H9 (cell line): ENCODE measurements at regions not wholly inside any gene's neighbourhood (a gene's known extent, or its start where the extent isn't known, plus 50 kb on each side); places are given as distances from the start of the nearest gene placed in this dataset.

ENCODE experiments used
- DNase-seq: peaks from one replicate; pipeline ENCODE4 v3.0.0-alpha.2; 2017
- H2AFZ ChIP-seq: one replicate; pipeline ENCODE4 v1.6.1; 2013; ENCODE audit warnings: mild to moderate bottlenecking, low read length, control low read depth, moderate library complexity
- H2AK5ac ChIP-seq: 2 replicates; pipeline ENCODE4 v1.6.1; 2013; ENCODE audit warnings: low read length, control low read depth, mixed read lengths; ENCODE audit not compliant: insufficient read length
- H2BK120ac ChIP-seq: one replicate; pipeline ENCODE4 v1.6.1; 2013; ENCODE audit warnings: low read depth, mild to moderate bottlenecking, low read length, control low read depth, inconsistent platforms; ENCODE audit not compliant: poor library complexity, severe bottlenecking
- H2BK12ac ChIP-seq: 2 replicates; pipeline ENCODE4 v1.6.1; 2013; ENCODE audit warnings: low read length, control low read depth, mixed read lengths, low read depth; ENCODE audit not compliant: insufficient read length
- H2BK15ac ChIP-seq: 2 replicates; pipeline ENCODE4 v1.6.1; 2013; ENCODE audit warnings: low read depth, low read length, control low read depth
- H2BK20ac ChIP-seq: one replicate; pipeline ENCODE4 v1.6.1; 2013; ENCODE audit warnings: low read depth, mild to moderate bottlenecking, low read length, control low read depth, inconsistent platforms; ENCODE audit not compliant: poor library complexity, severe bottlenecking
- H2BK5ac ChIP-seq: 2 replicates; pipeline ENCODE4 v1.6.1; 2013; ENCODE audit warnings: low read length, control low read depth, mixed read lengths; ENCODE audit not compliant: insufficient read length
- H3K14ac ChIP-seq: 2 replicates; pipeline ENCODE4 v1.6.1; 2013; ENCODE audit warnings: low read length, control low read depth; ENCODE audit not compliant: insufficient read depth
- H3K18ac ChIP-seq: 2 replicates; pipeline ENCODE4 v1.6.1; 2013; ENCODE audit warnings: low read depth, mild to moderate bottlenecking, mixed read lengths, low read length, control low read depth; ENCODE audit not compliant: insufficient read length
- H3K23ac ChIP-seq: 2 replicates; pipeline ENCODE4 v1.6.1; 2013; ENCODE audit warnings: low read length, control low read depth, mixed read lengths, low read depth; ENCODE audit not compliant: insufficient read length
- H3K23me2 ChIP-seq: 2 replicates; pipeline ENCODE4 v1.6.1; 2013; ENCODE audit warnings: low read depth, mild to moderate bottlenecking, mixed read lengths, low read length, control low read depth; ENCODE audit not compliant: insufficient read length, poor library complexity, severe bottlenecking
- H3K27ac ChIP-seq: 2 replicates; pipeline ENCODE4 v1.5.1; 2013; ENCODE audit warnings: low read length, control low read depth, mixed read lengths, low read depth; ENCODE audit not compliant: insufficient read length
- H3K27me3 ChIP-seq: 2 replicates; pipeline ENCODE4 v1.6.1; 2013; ENCODE audit warnings: low read length, control low read depth, inconsistent platforms; ENCODE audit not compliant: insufficient read depth
- H3K4ac ChIP-seq: 2 replicates; pipeline ENCODE4 v1.6.1; 2013; ENCODE audit warnings: low read depth, mild to moderate bottlenecking, control low read depth, inconsistent platforms, low read length, moderate library complexity
- H3K4me1 ChIP-seq: 2 replicates; pipeline ENCODE4 v1.6.1; 2013; ENCODE audit warnings: low read length, control low read depth, inconsistent platforms; ENCODE audit not compliant: insufficient read depth
- H3K4me2 ChIP-seq: 2 replicates; pipeline ENCODE4 v1.6.1; 2013; ENCODE audit warnings: low read length, control low read depth, mixed read lengths; ENCODE audit not compliant: insufficient read length, insufficient read depth
- H3K56ac ChIP-seq: 2 replicates; pipeline ENCODE4 v1.6.1; 2013; ENCODE audit warnings: low read depth, mild to moderate bottlenecking, mixed read lengths, low read length, control low read depth; ENCODE audit not compliant: insufficient read length
- H3K79me1 ChIP-seq: 2 replicates; pipeline ENCODE4 v1.6.1; 2013; ENCODE audit warnings: low read depth, mild to moderate bottlenecking, moderate library complexity, low read length, control low read depth, inconsistent platforms; ENCODE audit not compliant: insufficient read depth, poor library complexity, severe bottlenecking
- H3K79me2 ChIP-seq: 2 replicates; pipeline ENCODE4 v1.6.1; 2013; ENCODE audit warnings: low read length, control low read depth, inconsistent platforms; ENCODE audit not compliant: insufficient read depth
- H3K9ac ChIP-seq: 2 replicates; pipeline ENCODE4 v1.6.1; 2013; ENCODE audit warnings: low read length, control low read depth, mixed read lengths; ENCODE audit not compliant: insufficient read length; ENCODE audit errors: extremely low read depth
- H3K9me3 ChIP-seq: one replicate; pipeline ENCODE4 v1.6.1; 2013; ENCODE audit warnings: low read depth, low read length, inconsistent platforms; ENCODE audit not compliant: control insufficient read depth
- H3T11ph ChIP-seq: one replicate; pipeline ENCODE4 v1.6.1; 2013; ENCODE audit warnings: mild to moderate bottlenecking, low read length, control low read depth, inconsistent platforms
- H4K20me1 ChIP-seq: one replicate; pipeline ENCODE4 v1.6.1; 2013; ENCODE audit not compliant: control insufficient read depth, insufficient read length, insufficient read depth
- H4K5ac ChIP-seq: 2 replicates; pipeline ENCODE4 v1.6.1; 2013; ENCODE audit warnings: low read depth, mild to moderate bottlenecking, mixed read lengths, low read length, control low read depth; ENCODE audit not compliant: insufficient read length
- H4K8ac ChIP-seq: replicated peaks from 2 replicates; pipeline ENCODE4 v1.6.1; 2013; ENCODE audit warnings: low read length, control low read depth, mixed read lengths, low read depth; ENCODE audit not compliant: insufficient read length
- H4K91ac ChIP-seq: 2 replicates; pipeline ENCODE4 v1.6.1; 2013; ENCODE audit warnings: low read depth, mild to moderate bottlenecking, moderate library complexity, mixed read lengths, low read length, control low read depth; ENCODE audit not compliant: insufficient read length
- H3K27ac Mint-ChIP-seq, 3 experiments: 2 replicates in 2 of 3; 3 replicates in 1 of 3; pipeline ENCODE4 v1.8.0; 2020 to 2021; ENCODE audit warnings: mixed read lengths in 3 of 3, mild to moderate bottlenecking in 1 of 3, moderate library complexity in 1 of 3
- H3K27me3 Mint-ChIP-seq: 2 replicates; pipeline ENCODE4 v1.8.0; 2021; ENCODE audit warnings: low read depth, mild to moderate bottlenecking, moderate library complexity, mixed read lengths
- H3K36me3 Mint-ChIP-seq, 3 experiments: 2 replicates in 2 of 3; 3 replicates in 1 of 3; pipeline ENCODE4 v1.8.0; 2020 to 2021; ENCODE audit warnings: low read depth in 3 of 3, mixed read lengths in 3 of 3; ENCODE audit not compliant: insufficient read depth in 1 of 3
- H3K4me1 Mint-ChIP-seq, 2 experiments: 2 replicates each; pipeline ENCODE4 v1.8.0; 2020; ENCODE audit warnings: mixed read lengths in 2 of 2
- H3K4me3 Mint-ChIP-seq, 2 experiments: 2 replicates in 1 of 2; 3 replicates in 1 of 2; pipeline ENCODE4 v1.8.0; 2020 to 2021; ENCODE audit warnings: mild to moderate bottlenecking in 2 of 2, mixed read lengths in 2 of 2, moderate library complexity in 1 of 2
- H3K9me3 Mint-ChIP-seq, 2 experiments: 2 replicates in 1 of 2; 3 replicates in 1 of 2; pipeline ENCODE4 v1.8.0; 2020; ENCODE audit warnings: mild to moderate bottlenecking in 2 of 2, mixed read lengths in 2 of 2, moderate library complexity in 1 of 2
- WGBS: extraction: QIAGEN DNeasy Blood & Tissue Kit; methylation state at CpG from one replicate; pipeline ENCODE4 v1.1.7; 2013; ENCODE audit warnings: missing lambda C conversion rate, low lambda C conversion rate, mixed read lengths; ENCODE audit not compliant: insufficient read length; ENCODE audit errors: extremely low coverage; 5-methylcytosine and 5-hydroxymethylcytosine counted together
- TF ChIP-seq, protein P1 (sequence below): fragments of 200-600 bp; sonication (generic); conservative IDR thresholded peaks from 3 replicates; pipeline ENCODE4 v1.8.0; 2021; ENCODE audit warnings: antibody characterized with exemption, mild to moderate bottlenecking

- no peak overlapping the region for H3K27ac ChIP-seq
Observed at GRCh38 chr15:75109021-75109735, 85.8 kb downstream of the PPCDC start.

More at GRCh38 chr15:75109021-75109735, 85.8 kb downstream of the PPCDC start:
- H4K20me1 ChIP-seq: no peaks in the 10 kb centered on the region
- no peak overlapping the region for H2AFZ ChIP-seq
- no peak overlapping the region for H4K91ac ChIP-seq
- H2BK5ac ChIP-seq: no peak overlapping the region
- no peaks in the 10 kb centered on the region for H3K23me2 ChIP-seq
- Mint-ChIP-seq H3K36me3 (no peaks in the 10 kb centered on the region; a peak in 1 of 7 replicates), H3K4me3 (no peak overlapping the region), H3K27ac (no peak overlapping the region), H3K9me3 (no peaks in the 10 kb centered on the region; a peak in 1 of 5 replicates), H3K27me3 (peaks cover 11% of the 10 kb centered on the region), H3K4me1 (peaks cover 6 to 11% of the 10 kb centered on the region in 2 experiments)
- no CpG with 5 or more reads among the region's 18 CpGs for WGBS
- H3K4me2 ChIP-seq: no peak overlapping the region
- no peak overlapping the region for H3K14ac ChIP-seq
- no peak overlapping the region for H2BK15ac ChIP-seq
- no peak overlapping the region for H3K56ac ChIP-seq
- no peak overlapping the region for H2BK20ac ChIP-seq
- H3K4me1 ChIP-seq: no peaks in the 10 kb centered on the region
- no peaks in the 10 kb centered on the region for H3K79me1 ChIP-seq
- no peak overlapping the region for H3K23ac ChIP-seq
- H3K9me3 ChIP-seq: no peaks in the 10 kb centered on the region
- no peaks in the 10 kb centered on the region for H3K27me3 ChIP-seq
- no peak overlapping the region for H3T11ph ChIP-seq
- H3K18ac ChIP-seq: no peak overlapping the region
- H2AK5ac ChIP-seq: no peak overlapping the region
- H2BK120ac ChIP-seq: no peak overlapping the region
- H4K5ac ChIP-seq: no peak overlapping the region
- no peak overlapping the region for H3K4ac ChIP-seq
- no peak overlapping the region for H4K8ac ChIP-seq
- TF ChIP-seq, protein P1, sequence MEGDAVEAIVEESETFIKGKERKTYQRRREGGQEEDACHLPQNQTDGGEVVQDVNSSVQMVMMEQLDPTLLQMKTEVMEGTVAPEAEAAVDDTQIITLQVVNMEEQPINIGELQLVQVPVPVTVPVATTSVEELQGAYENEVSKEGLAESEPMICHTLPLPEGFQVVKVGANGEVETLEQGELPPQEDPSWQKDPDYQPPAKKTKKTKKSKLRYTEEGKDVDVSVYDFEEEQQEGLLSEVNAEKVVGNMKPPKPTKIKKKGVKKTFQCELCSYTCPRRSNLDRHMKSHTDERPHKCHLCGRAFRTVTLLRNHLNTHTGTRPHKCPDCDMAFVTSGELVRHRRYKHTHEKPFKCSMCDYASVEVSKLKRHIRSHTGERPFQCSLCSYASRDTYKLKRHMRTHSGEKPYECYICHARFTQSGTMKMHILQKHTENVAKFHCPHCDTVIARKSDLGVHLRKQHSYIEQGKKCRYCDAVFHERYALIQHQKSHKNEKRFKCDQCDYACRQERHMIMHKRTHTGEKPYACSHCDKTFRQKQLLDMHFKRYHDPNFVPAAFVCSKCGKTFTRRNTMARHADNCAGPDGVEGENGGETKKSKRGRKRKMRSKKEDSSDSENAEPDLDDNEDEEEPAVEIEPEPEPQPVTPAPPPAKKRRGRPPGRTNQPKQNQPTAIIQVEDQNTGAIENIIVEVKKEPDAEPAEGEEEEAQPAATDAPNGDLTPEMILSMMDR: no peak
- H2BK12ac ChIP-seq: no peak overlapping the region
- no peaks in the 10 kb centered on the region for H3K79me2 ChIP-seq
- DNase-seq: no peak
- no peak overlapping the region for H3K9ac ChIP-seq
